Breast epithelium (tissue), 3 donors: ENCODE measurements at regions not wholly inside any gene's neighbourhood (a gene's known extent, or its start where the extent isn't known, plus 50 kb on each side); places are given as distances from the start of the nearest gene placed in this dataset.

Experiments used
- POLR2A ChIP-seq: fragments of 450-650 bp; IDR thresholded peaks from one replicate; pipeline ENCODE4 v1.6.1; 2016; ENCODE audit warnings: antibody characterized with exemption, mild to moderate bottlenecking, moderate library complexity
- POLR2AphosphoS5 ChIP-seq, 3 donors: sonication (generic); formaldehyde crosslinking; IDR thresholded peaks; one replicate each; pipeline ENCODE4 v1.6.1; 2017; ENCODE audit warnings: antibody characterized with exemption in 3 of 3
- TF ChIP-seq, protein P1 (sequence below), 3 donors: fragments of 450-650 bp; IDR thresholded peaks; one replicate each; pipeline ENCODE4 v1.5.1; 2016 to 2017; ENCODE audit warnings: antibody characterized with exemption in 3 of 3, mild to moderate bottlenecking in 3 of 3, moderate library complexity in 3 of 3

DNA sequence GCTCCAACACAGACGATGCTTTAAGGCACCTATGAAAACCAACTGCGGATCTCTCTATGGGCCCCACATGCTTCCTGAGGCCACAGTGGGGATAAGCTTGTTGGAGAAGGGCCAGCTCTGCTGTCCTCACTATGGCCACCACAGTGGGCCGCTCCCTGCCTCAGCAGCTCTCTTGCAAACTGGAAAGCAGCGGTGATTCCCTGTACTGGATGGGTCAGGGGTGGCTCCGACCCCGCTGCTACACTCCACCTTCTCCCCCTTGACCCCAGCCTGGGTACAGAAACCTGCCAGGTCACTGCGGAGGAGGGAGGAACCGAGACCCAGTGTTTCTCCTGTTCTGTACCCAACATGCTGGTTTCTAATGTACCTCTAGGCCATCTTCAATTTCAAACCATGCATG lies 403.9 kb downstream of the CTTN start:
- TF ChIP-seq, protein P1, sequence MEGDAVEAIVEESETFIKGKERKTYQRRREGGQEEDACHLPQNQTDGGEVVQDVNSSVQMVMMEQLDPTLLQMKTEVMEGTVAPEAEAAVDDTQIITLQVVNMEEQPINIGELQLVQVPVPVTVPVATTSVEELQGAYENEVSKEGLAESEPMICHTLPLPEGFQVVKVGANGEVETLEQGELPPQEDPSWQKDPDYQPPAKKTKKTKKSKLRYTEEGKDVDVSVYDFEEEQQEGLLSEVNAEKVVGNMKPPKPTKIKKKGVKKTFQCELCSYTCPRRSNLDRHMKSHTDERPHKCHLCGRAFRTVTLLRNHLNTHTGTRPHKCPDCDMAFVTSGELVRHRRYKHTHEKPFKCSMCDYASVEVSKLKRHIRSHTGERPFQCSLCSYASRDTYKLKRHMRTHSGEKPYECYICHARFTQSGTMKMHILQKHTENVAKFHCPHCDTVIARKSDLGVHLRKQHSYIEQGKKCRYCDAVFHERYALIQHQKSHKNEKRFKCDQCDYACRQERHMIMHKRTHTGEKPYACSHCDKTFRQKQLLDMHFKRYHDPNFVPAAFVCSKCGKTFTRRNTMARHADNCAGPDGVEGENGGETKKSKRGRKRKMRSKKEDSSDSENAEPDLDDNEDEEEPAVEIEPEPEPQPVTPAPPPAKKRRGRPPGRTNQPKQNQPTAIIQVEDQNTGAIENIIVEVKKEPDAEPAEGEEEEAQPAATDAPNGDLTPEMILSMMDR (IDR thresholded peaks at IDR 0.05), result no peak
- TF ChIP-seq POLR2A, result no peak
- no peak for TF ChIP-seq POLR2AphosphoS5 (IDR thresholded peaks at IDR 0.05)
